HUES6 (cell line): ENCODE measurements at regions not wholly inside any gene's neighbourhood (a gene's known extent, or its start where the extent isn't known, plus 50 kb on each side); places are given as distances from the start of the nearest gene placed in this dataset.

Experiments
- H3K27ac ChIP-seq: 2 replicates; pipeline ENCODE4 v1.7.0; 2013; ENCODE audit warnings: low read depth, mild to moderate bottlenecking, low read length, inconsistent platforms
- H3K27me3 ChIP-seq: 2 replicates; pipeline ENCODE4 v1.6.1; 2013; ENCODE audit warnings: low read length; ENCODE audit not compliant: control insufficient read depth, insufficient read depth
- H3K36me3 ChIP-seq: 2 replicates; pipeline ENCODE4 v1.6.1; 2013; ENCODE audit warnings: low read length; ENCODE audit not compliant: control insufficient read depth, insufficient read depth
- H3K4me1 ChIP-seq: 2 replicates; pipeline ENCODE4 v1.6.1; 2013; ENCODE audit warnings: low read length; ENCODE audit not compliant: control insufficient read depth, insufficient read depth
- H3K4me3 ChIP-seq: 2 replicates; pipeline ENCODE4 v1.5.1; 2013; ENCODE audit warnings: low read depth, low read length
- H3K9ac ChIP-seq: one replicate; pipeline ENCODE4 v1.6.1; 2013; ENCODE audit warnings: mild to moderate bottlenecking, low read length
- H3K9me3 ChIP-seq: 2 replicates; pipeline ENCODE4 v1.6.1; 2013; ENCODE audit warnings: low read depth, low read length; ENCODE audit not compliant: control insufficient read depth, insufficient read depth

GRCh38 chr3:182605882-182606611 lies 187.3 kb upstream of the ATP11B start:
- Histone ChIP-seq H3K36me3 (no peaks in the 10 kb centered on the region), H3K27ac (no peak overlapping the region), H3K9ac (no peak overlapping the region), H3K27me3 (no peaks in the 10 kb centered on the region), H3K9me3 (no peaks in the 10 kb centered on the region), H3K4me3 (no peak overlapping the region), H3K4me1 (no peaks in the 10 kb centered on the region)

- Histone ChIP-seq H3K4me3 (no peak overlapping the region), H3K27me3 (no peaks in the 10 kb centered on the region), H3K27ac (no peak overlapping the region), H3K36me3 (no peaks in the 10 kb centered on the region), H3K4me1 (no peaks in the 10 kb centered on the region), H3K9me3 (no peaks in the 10 kb centered on the region), H3K9ac (no peak overlapping the region)
Measured at GRCh38 chr3:182606905-182607504, 186.3 kb upstream of the ATP11B start.

GRCh38 chr3:182608832-182609231 lies 184.5 kb upstream of the ATP11B start:
- Histone ChIP-seq H3K4me1 (no peaks in the 10 kb centered on the region), H3K36me3 (no peaks in the 10 kb centered on the region), H3K9me3 (no peaks in the 10 kb centered on the region), H3K4me3 (no peak overlapping the region), H3K27me3 (no peaks in the 10 kb centered on the region), H3K27ac (no peak overlapping the region), H3K9ac (no peak overlapping the region)

- Histone ChIP-seq H3K4me3 (no peak overlapping the region), H3K36me3 (no peaks in the 10 kb centered on the region), H3K9me3 (no peaks in the 10 kb centered on the region), H3K9ac (no peak overlapping the region), H3K27me3 (no peaks in the 10 kb centered on the region), H3K27ac (no peak overlapping the region), H3K4me1 (no peaks in the 10 kb centered on the region)
Measured at GRCh38 chr3:182609575-182610156, 183.6 kb upstream of the ATP11B start.

- no peak overlapping the region for H3K27ac ChIP-seq
- H3K36me3 ChIP-seq, result no peaks in the 10 kb centered on the region
- H3K9ac ChIP-seq, result no peak overlapping the region
- no peaks in the 10 kb centered on the region for H3K27me3 ChIP-seq
- H3K4me3 ChIP-seq, result no peak overlapping the region
- H3K4me1 ChIP-seq, result no peaks in the 10 kb centered on the region; the same call in 1 of the 2 replicates
- no peaks in the 10 kb centered on the region for H3K9me3 ChIP-seq
Measured at GRCh38 chr3:182612332-182612731, 181.0 kb upstream of the ATP11B start.

GRCh38 chr3:182617500-182617899 lies 175.8 kb upstream of the ATP11B start:
- H3K27me3 ChIP-seq, result no peaks in the 10 kb centered on the region
- no peak overlapping the region for H3K27ac ChIP-seq
- H3K36me3 ChIP-seq, result no peaks in the 10 kb centered on the region
- H3K9me3 ChIP-seq, result no peaks in the 10 kb centered on the region
- peaks cover 17% of the 10 kb centered on the region for H3K4me1 ChIP-seq
- no peak overlapping the region for H3K4me3 ChIP-seq
- H3K9ac ChIP-seq, result no peak overlapping the region

- Histone ChIP-seq H3K4me3 (no peak overlapping the region), H3K9me3 (no peaks in the 10 kb centered on the region), H3K36me3 (no peaks in the 10 kb centered on the region), H3K27me3 (no peaks in the 10 kb centered on the region), H3K9ac (no peak overlapping the region), H3K27ac (no peak overlapping the region), H3K4me1 (peaks cover 17% of the 10 kb centered on the region)
Measured at GRCh38 chr3:182618085-182618732, 175.1 kb upstream of the ATP11B start.

GRCh38 chr3:182618981-182619591 lies 174.2 kb upstream of the ATP11B start:
- Histone ChIP-seq H3K4me3 (no peak overlapping the region), H3K27me3 (no peaks in the 10 kb centered on the region), H3K27ac (no peak overlapping the region), H3K4me1 (peaks cover 17% of the 10 kb centered on the region), H3K9ac (no peak overlapping the region), H3K9me3 (no peaks in the 10 kb centered on the region), H3K36me3 (no peaks in the 10 kb centered on the region)

GRCh38 chr3:182620723-182621434 lies 172.4 kb upstream of the ATP11B start:
- Histone ChIP-seq H3K27me3 (no peaks in the 10 kb centered on the region), H3K27ac (no peak overlapping the region), H3K9me3 (peaks cover 9% of the 10 kb centered on the region; the same call in 1 of the 2 replicates), H3K4me1 (peaks cover 17% of the 10 kb centered on the region), H3K36me3 (no peaks in the 10 kb centered on the region), H3K9ac (no peak overlapping the region), H3K4me3 (no peak overlapping the region)

- H3K36me3 ChIP-seq, result no peaks in the 10 kb centered on the region
- H3K4me3 ChIP-seq, result no peak overlapping the region
Measured at GRCh38 chr3:182621435-182622240, 171.7 kb upstream of the ATP11B start.

More at GRCh38 chr3:182621435-182622240, 171.7 kb upstream of the ATP11B start:
- Histone ChIP-seq H3K27me3 (no peaks in the 10 kb centered on the region), H3K9me3 (peaks cover 9% of the 10 kb centered on the region; the same call in 1 of the 2 replicates), H3K27ac (no peak overlapping the region), H3K9ac (no peak overlapping the region), H3K4me1 (peaks cover 17% of the 10 kb centered on the region)
